CD14-positive monocyte (primary cell): ENCODE measurements at regions not wholly inside any gene's neighbourhood (a gene's known extent, or its start where the extent isn't known, plus 50 kb on each side); places are given as distances from the start of the nearest gene placed in this dataset.

ENCODE experiments used
- DNase-seq, 3 donors: peaks; one replicate each; pipeline ENCODE4 v3.0.0-alpha.2; 2011 to 2022
- H2AFZ ChIP-seq: 2 replicates; pipeline ENCODE4 v1.6.0; 2012; ENCODE audit warnings: mild to moderate bottlenecking, low read depth, low read length, inconsistent platforms; ENCODE audit not compliant: insufficient read depth, poor library complexity, severe bottlenecking
- H3K27ac ChIP-seq, 2 donors: 1 replicate in 1 of 2; 2 replicates in 1 of 2; pipeline ENCODE4 v1.5.1; 2012 to 2013; ENCODE audit warnings: low read length in 2 of 2, control low read depth in 1 of 2, inconsistent platforms in 1 of 2, low read depth in 1 of 2, mild to moderate bottlenecking in 1 of 2
- H3K27me3 ChIP-seq, 2 donors: one replicate each; pipeline versions ENCODE4 v1.6.0 to v1.6.1; 2011 to 2013; ENCODE audit warnings: low read length in 2 of 2; ENCODE audit not compliant: control insufficient read depth in 2 of 2, insufficient read depth in 2 of 2
- H3K36me3 ChIP-seq, 2 donors: replicated peaks in 1 of 2; 1 replicate in 1 of 2; 2 replicates in 1 of 2; pipeline versions ENCODE4 v1.5.1 to v1.6.1; 2012 to 2013; ENCODE audit warnings: low read length in 2 of 2, control low read depth in 1 of 2, inconsistent platforms in 1 of 2, mild to moderate bottlenecking in 1 of 2; ENCODE audit not compliant: insufficient read depth in 2 of 2, control insufficient read depth in 1 of 2
- H3K4me1 ChIP-seq, 2 donors: 1 replicate in 1 of 2; 2 replicates in 1 of 2; pipeline versions ENCODE4 v1.5.1 to v1.6.1; 2012 to 2013; ENCODE audit warnings: low read length in 2 of 2, control low read depth in 1 of 2, inconsistent platforms in 1 of 2, mild to moderate bottlenecking in 1 of 2, moderate library complexity in 1 of 2; ENCODE audit not compliant: insufficient read depth in 2 of 2, control insufficient read depth in 1 of 2
- H3K4me2 ChIP-seq: replicated peaks from 2 replicates; pipeline ENCODE3; 2012; ENCODE audit warnings: low read length, moderate library complexity, mild to moderate bottlenecking; ENCODE audit not compliant: poor library complexity, severe bottlenecking; ENCODE audit errors: extremely low read depth
- H3K4me3 ChIP-seq, 3 experiments: fragments of 200-600 bp in 1 of 3; sonication (generic) in 1 of 3; replicated peaks in 1 of 3; 1 replicate in 2 of 3; 2 replicates in 1 of 3; pipeline ENCODE4 v1.5.1; 2011 to 2013; ENCODE audit warnings: low read length in 3 of 3, mild to moderate bottlenecking in 3 of 3, control low read depth in 2 of 3, low read depth in 2 of 3, inconsistent platforms in 1 of 3, moderate library complexity in 1 of 3
- H3K79me2 ChIP-seq: 2 replicates; pipeline ENCODE4 v1.6.0; 2012; ENCODE audit warnings: mild to moderate bottlenecking, control low read depth, inconsistent platforms, low read length, moderate library complexity; ENCODE audit not compliant: insufficient read depth
- H3K9ac ChIP-seq: 2 replicates; pipeline ENCODE4 v1.6.0; 2017; ENCODE audit warnings: low read length, mild to moderate bottlenecking; ENCODE audit not compliant: insufficient read depth, poor library complexity, severe bottlenecking
- H3K9me3 ChIP-seq, 2 donors: replicated peaks in 1 of 2; 1 replicate in 1 of 2; 2 replicates in 1 of 2; pipeline versions ENCODE4 v1.5.1 to v1.6.1; 2012 to 2013; ENCODE audit warnings: low read length in 2 of 2, control low read depth in 1 of 2; ENCODE audit not compliant: control insufficient read depth in 1 of 2, insufficient read depth in 1 of 2
- H4K20me1 ChIP-seq: 2 replicates; pipeline ENCODE4 v1.6.0; 2012; ENCODE audit warnings: mild to moderate bottlenecking, low read length, control low read depth, moderate library complexity; ENCODE audit not compliant: insufficient read depth
- H3K27ac Mint-ChIP-seq, 7 donors: one replicate each; pipeline ENCODE4 v1.8.0; 2020; ENCODE audit warnings: mild to moderate bottlenecking in 7 of 7, mixed read lengths in 7 of 7, moderate library complexity in 6 of 7, inconsistent platforms in 2 of 7
- H3K27me3 Mint-ChIP-seq, 3 donors: one replicate each; pipeline ENCODE4 v1.8.0; 2021 to 2022; ENCODE audit warnings: low read depth in 3 of 3, mild to moderate bottlenecking in 3 of 3, mixed read lengths in 3 of 3, moderate library complexity in 3 of 3, inconsistent platforms in 1 of 3
- H3K36me3 Mint-ChIP-seq, 2 donors: one replicate each; pipeline ENCODE4 v1.8.0; 2020; ENCODE audit warnings: mixed read lengths in 2 of 2, inconsistent platforms in 1 of 2, mild to moderate bottlenecking in 1 of 2
- H3K4me1 Mint-ChIP-seq: one replicate; pipeline ENCODE4 v1.8.0; 2020; ENCODE audit warnings: mild to moderate bottlenecking, mixed read lengths
- H3K4me3 Mint-ChIP-seq, 2 donors: one replicate each; pipeline ENCODE4 v1.8.0; 2020; ENCODE audit warnings: mild to moderate bottlenecking in 2 of 2, mixed read lengths in 2 of 2, moderate library complexity in 1 of 2
- H3K9me3 Mint-ChIP-seq, 7 donors: one replicate each; pipeline ENCODE4 v1.8.0; 2020 to 2022; ENCODE audit warnings: mixed read lengths in 7 of 7, mild to moderate bottlenecking in 6 of 7, moderate library complexity in 6 of 7, inconsistent platforms in 2 of 7
- CTCF ChIP-seq: fragments of 200-600 bp; IDR thresholded peaks from one replicate; pipeline ENCODE4 v1.8.0; 2022; ENCODE audit warnings: antibody characterized with exemption, mild to moderate bottlenecking
- WGBS: methylation state at CpG from one replicate; pipeline ENCODE4 v1.1.5; 2013; ENCODE audit warnings: missing lambda C conversion rate; ENCODE audit not compliant: insufficient coverage; 5-methylcytosine and 5-hydroxymethylcytosine counted together
- intact Hi-C, 2 donors: fragments of 100-400 bp; cut with micrococcal nuclease; formaldehyde crosslinking; loops; one replicate each; pipeline versions ENCODE4 v1.15.0 to v1.15.1; 2023

GRCh38 chr17:13770702-13771101 is 169.0 kb upstream of the HS3ST3A1 start:
- Histone ChIP-seq H2AFZ (no peak overlapping the region), H3K79me2 (no peaks in the 10 kb centered on the region), H3K27me3 (no peaks in the 10 kb centered on the region), H3K4me2 (no peak overlapping the region), H3K4me1 (no peaks in the 10 kb centered on the region), H3K9ac (no peak overlapping the region), H3K4me3 (no peak overlapping the region), H3K27ac (no peak overlapping the region), H4K20me1 (no peaks in the 10 kb centered on the region), H3K9me3 (peaks cover 14 to 22% of the 10 kb centered on the region in 2 donors), H3K36me3 (no peaks in the 10 kb centered on the region)
- WGBS: 67% methylated on average over 1 of the region's 3 CpGs
- intact Hi-C loops: no loop called here
- no peak for TF ChIP-seq CTCF
- Mint-ChIP-seq H3K9me3 (peaks cover 13 to 32% (median 28%) of the 10 kb centered on the region in 7 donors), H3K27ac (no peak overlapping the region), H3K36me3 (no peaks in the 10 kb centered on the region), H3K4me3 (no peak overlapping the region), H3K27me3 (peaks cover 0 to 3% (median 3%) of the 10 kb centered on the region in 3 donors), H3K4me1 (no peaks in the 10 kb centered on the region)
- DNase-seq: no peak

- no peaks in the 10 kb centered on the region for H3K27me3 ChIP-seq
- no peak for DNase-seq
- H3K9ac ChIP-seq: no peak overlapping the region
- no peaks in the 10 kb centered on the region for H3K79me2 ChIP-seq
- H3K36me3 ChIP-seq: no peaks in the 10 kb centered on the region
- no peaks in the 10 kb centered on the region for H3K4me1 ChIP-seq
- H3K9me3 ChIP-seq: peaks cover 16 to 21% of the 10 kb centered on the region in 2 donors
- Mint-ChIP-seq H3K4me3 (no peak overlapping the region), H3K27me3 (peaks cover 0 to 3% (median 2%) of the 10 kb centered on the region in 3 donors), H3K9me3 (peaks cover 13 to 26% (median 19%) of the 10 kb centered on the region in 7 donors), H3K36me3 (no peaks in the 10 kb centered on the region), H3K4me1 (no peaks in the 10 kb centered on the region), H3K27ac (no peak overlapping the region)
- no peak overlapping the region for H3K4me3 ChIP-seq
- no peak overlapping the region for H3K4me2 ChIP-seq
- intact Hi-C loops: no loop called here
- H2AFZ ChIP-seq: no peak overlapping the region
- H4K20me1 ChIP-seq: no peaks in the 10 kb centered on the region
- no peak overlapping the region for H3K27ac ChIP-seq
- WGBS: 10% methylated on average over 2 of the region's 3 CpGs
- TF ChIP-seq CTCF: no peak
Observed at GRCh38 chr17:13775450-13775849, 173.7 kb upstream of the HS3ST3A1 start.
